ENCODE measurements at regions not wholly inside any gene's neighbourhood (a gene's known extent, or its start where the extent isn't known, plus 50 kb on each side); places are given as distances from the start of the nearest gene placed in this dataset.

- no peak for DNase-seq
These were observed 210.8 kb upstream of the SOX9 start for GRCh38 chr17:71910002-71910401.

- DNase-seq = no peak
These were observed 206.8 kb upstream of the SOX9 start for GRCh38 chr17:71914042-71914441.

GRCh38 chr17:71914812-71915211 is 206.0 kb upstream of the SOX9 start:
- DNase-seq = no peak

- no peak for DNase-seq
These were observed 203.1 kb upstream of the SOX9 start for GRCh38 chr17:71917715-71918114.

- no peak for DNase-seq
These were observed 201.6 kb upstream of the SOX9 start for GRCh38 chr17:71919186-71919585.

GRCh38 chr17:71919896-71920295 is 200.9 kb upstream of the SOX9 start:
- no peak for DNase-seq

GRCh38 chr17:71921796-71922195 is 199.0 kb upstream of the SOX9 start:
- DNase-seq = peak; percentile 58

GRCh38 chr17:71922439-71922838 is 198.4 kb upstream of the SOX9 start:
- DNase-seq = peak; percentile 57

GRCh38 chr17:71926746-71927398 is 193.9 kb upstream of the SOX9 start:
- no peak for DNase-seq

- no peak for DNase-seq
These were observed 187.5 kb upstream of the SOX9 start for GRCh38 chr17:71933306-71933705.

GRCh38 chr17:71934520-71934919 is 186.3 kb upstream of the SOX9 start:
- no peak for DNase-seq

GRCh38 chr17:71935341-71935740 is 185.5 kb upstream of the SOX9 start:
- no peak for DNase-seq

- no peak for DNase-seq
These were observed 183.8 kb upstream of the SOX9 start for GRCh38 chr17:71936977-71937376.

- no peak for DNase-seq
These were observed 182.9 kb upstream of the SOX9 start for GRCh38 chr17:71937914-71938313.

GRCh38 chr17:71938340-71939010 is 182.3 kb upstream of the SOX9 start:
- DNase-seq = no peak

- no peak for DNase-seq
These were observed 178.9 kb upstream of the SOX9 start for GRCh38 chr17:71941920-71942319.

GRCh38 chr17:71942626-71943025 is 178.2 kb upstream of the SOX9 start:
- no peak for DNase-seq

- DNase-seq = no peak
These were observed 172.0 kb upstream of the SOX9 start for GRCh38 chr17:71948703-71949422.

- no peak for DNase-seq
These were observed 161.7 kb upstream of the SOX9 start for GRCh38 chr17:71959154-71959553.

- DNase-seq = no peak
These were observed 157.5 kb upstream of the SOX9 start for GRCh38 chr17:71963351-71963750.

GRCh38 chr17:71963791-71964190 is 157.0 kb upstream of the SOX9 start:
- no peak for DNase-seq

- no peak for DNase-seq
These were observed 156.3 kb upstream of the SOX9 start for GRCh38 chr17:71964559-71964958.

- no peak for DNase-seq
These were observed 154.8 kb upstream of the SOX9 start for GRCh38 chr17:71966055-71966454.

Data from DMS153 (cell line).